Body of pancreas (tissue), 4 donors: ENCODE measurements at regions not wholly inside any gene's neighbourhood (a gene's known extent, or its start where the extent isn't known, plus 50 kb on each side); places are given as distances from the start of the nearest gene placed in this dataset.

Experiments used
- CTCF ChIP-seq, 7 experiments: fragments of 450-650 bp in 4 of 7; fragments of 200-600 bp in 3 of 7; sonication (generic) in 3 of 7; IDR thresholded peaks; one replicate each; pipeline ENCODE4 v1.5.1; 2016 to 2019; ENCODE audit warnings: antibody characterized with exemption in 7 of 7
- POLR2A ChIP-seq, 3 donors: fragments of 450-650 bp; IDR thresholded peaks; one replicate each; pipeline ENCODE4 v1.6.1; 2016; ENCODE audit warnings: antibody characterized with exemption in 3 of 3, mild to moderate bottlenecking in 2 of 3

- no peak for TF ChIP-seq CTCF (IDR thresholded peaks at IDR 0.05)
- TF ChIP-seq POLR2A (IDR thresholded peaks at IDR 0.05), result no peak
Observed at GRCh38 chr12:93214523-93215289, 163.0 kb upstream of the NUDT4 start.
